IPS DF 4.7 (cell line): ENCODE measurements at regions not wholly inside any gene's neighbourhood (a gene's known extent, or its start where the extent isn't known, plus 50 kb on each side); places are given as distances from the start of the nearest gene placed in this dataset.
"Not testable (repeated sequence)": the region's sequence is repeated elsewhere in the genome, so short reads cannot be mapped to it uniquely, and the experiment has no call there.

Experiments used
- DNase-seq: peaks from one replicate; pipeline ENCODE4 v3.0.0-alpha.2; 2013; ENCODE audit warnings: low spot score; ENCODE audit errors: extremely low read depth

- DNase-seq: no peak
These were observed 161.1 kb downstream of the PHF8 start for GRCh38 chrX:53883196-53883595.

- no peak for DNase-seq
These were observed 161.9 kb downstream of the PHF8 start for GRCh38 chrX:53882331-53882730.

- DNase-seq: not testable (repeated sequence)
These were observed 163.5 kb downstream of the PHF8 start for GRCh38 chrX:53880786-53881185.

- DNase-seq: no peak
These were observed 173.4 kb upstream of the HUWE1 start for GRCh38 chrX:53859890-53860289.

- DNase-seq: peak; percentile 5
These were observed 145.4 kb upstream of the HUWE1 start for GRCh38 chrX:53831662-53832635.

- no peak for DNase-seq
These were observed 138.2 kb upstream of the HUWE1 start for GRCh38 chrX:53824686-53825085.

GRCh38 chrX:53818115-53818514 is 131.6 kb upstream of the HUWE1 start:
- not testable (repeated sequence) for DNase-seq

- no peak for DNase-seq
These were observed 131.0 kb upstream of the HUWE1 start for GRCh38 chrX:53817548-53817947.

GRCh38 chrX:53813670-53814440 is 127.3 kb upstream of the HUWE1 start:
- no peak for DNase-seq

- no peak for DNase-seq
These were observed 111.8 kb upstream of the HUWE1 start for GRCh38 chrX:53798281-53798680.

- peak; percentile 0 for DNase-seq
These were observed 109.1 kb upstream of the HUWE1 start for GRCh38 chrX:53795576-53795975.

- no peak for DNase-seq
These were observed 107.7 kb upstream of the HUWE1 start for GRCh38 chrX:53794181-53794580.

- no peak for DNase-seq
These were observed 82.3 kb upstream of the HUWE1 start for GRCh38 chrX:53768865-53769264.

GRCh38 chrX:53768451-53768850 is 81.9 kb upstream of the HUWE1 start:
- DNase-seq: no peak

GRCh38 chrX:53767544-53767943 is 81.0 kb upstream of the HUWE1 start:
- no peak for DNase-seq

GRCh38 chrX:53757181-53757580 is 70.7 kb upstream of the HUWE1 start:
- not testable (repeated sequence) for DNase-seq

GRCh38 chrX:53746718-53747117 is 60.2 kb upstream of the HUWE1 start:
- no peak for DNase-seq

GRCh38 chrX:53743244-53743643 is 56.7 kb upstream of the HUWE1 start:
- DNase-seq: no peak

GRCh38 chrX:53738370-53738906 is 51.9 kb upstream of the HUWE1 start:
- no peak for DNase-seq
